DMS53 treated with DMSO at 0.1 percent for 48 hours (cell line): ENCODE measurements at regions not wholly inside any gene's neighbourhood (a gene's known extent, or its start where the extent isn't known, plus 50 kb on each side); places are given as distances from the start of the nearest gene placed in this dataset.
A peak's percentile ranks its signal among the peaks of the same experiment; 100 is the strongest.

Experiments used
- DNase-seq: peaks from one replicate; lab custom pipeline; 2025; ENCODE audit not compliant: unreplicated experiment; lab: John Stamatoyannopoulos, UW

GRCh38 chr12:92539976-92540781, 162.6 kb upstream of the PLEKHG7 start:
- peak; percentile 59 for DNase-seq

GRCh38 chr12:92539110-92539749, 163.6 kb upstream of the PLEKHG7 start:
- peak; percentile 63 for DNase-seq

DNA sequence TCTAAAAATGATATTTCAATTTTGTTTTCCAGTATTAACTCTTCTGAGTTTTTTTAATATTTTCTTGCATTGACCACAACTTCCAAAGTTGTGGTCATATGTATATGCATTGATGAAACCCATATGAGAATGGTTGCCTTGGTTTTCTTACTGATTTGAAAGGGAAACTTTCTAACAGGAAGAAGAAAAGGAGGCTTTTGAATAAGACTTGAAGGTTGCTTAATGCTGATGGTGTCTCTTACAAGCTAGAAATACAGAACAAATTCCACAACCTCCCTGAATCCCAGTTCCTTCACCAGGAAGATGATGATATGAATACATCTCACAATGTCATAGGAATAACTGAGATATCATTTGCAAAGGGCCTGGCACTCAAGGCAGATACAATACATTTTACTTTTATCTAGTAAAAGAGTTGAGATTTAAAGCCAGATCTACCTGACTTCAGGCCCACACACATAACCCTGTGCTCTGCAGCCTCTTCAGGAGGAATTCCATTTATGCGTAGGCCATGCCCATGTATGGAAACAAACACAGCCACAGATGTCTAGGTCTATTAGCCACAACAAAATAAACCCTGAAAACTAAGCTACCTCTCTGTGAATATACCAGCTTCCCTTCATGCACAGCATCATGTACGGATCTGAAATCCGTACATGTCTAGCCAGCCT, 165.4 kb upstream of the PLEKHG7 start:
- DNase-seq = no peak

DNA sequence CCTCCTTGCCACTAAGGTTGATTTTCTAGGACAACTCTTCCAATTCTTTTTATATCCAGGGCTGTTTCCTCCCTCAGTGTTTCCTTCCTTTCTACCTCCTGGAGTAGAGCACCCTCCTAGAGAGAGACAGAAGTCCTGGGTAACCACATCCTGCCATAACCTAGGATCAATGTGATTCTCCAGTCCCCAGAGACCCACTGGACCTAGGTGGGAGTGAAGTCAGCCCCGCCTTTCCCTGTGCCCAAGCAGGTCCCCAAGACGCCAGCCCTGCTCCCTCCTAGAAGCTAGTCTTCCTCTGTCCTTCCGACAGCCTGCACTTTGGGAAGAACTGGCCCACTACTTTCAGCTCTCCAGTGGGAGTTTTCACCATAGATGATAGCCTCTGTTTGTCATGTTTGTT, 166.8 kb upstream of the PLEKHG7 start:
- DNase-seq = no peak

- DNase-seq = no peak
Measured at GRCh38 chr12:92533280-92533890, 169.4 kb upstream of the PLEKHG7 start.

- no peak for DNase-seq
Measured at GRCh38 chr12:92530706-92531105, 172.1 kb upstream of the PLEKHG7 start.

DNA sequence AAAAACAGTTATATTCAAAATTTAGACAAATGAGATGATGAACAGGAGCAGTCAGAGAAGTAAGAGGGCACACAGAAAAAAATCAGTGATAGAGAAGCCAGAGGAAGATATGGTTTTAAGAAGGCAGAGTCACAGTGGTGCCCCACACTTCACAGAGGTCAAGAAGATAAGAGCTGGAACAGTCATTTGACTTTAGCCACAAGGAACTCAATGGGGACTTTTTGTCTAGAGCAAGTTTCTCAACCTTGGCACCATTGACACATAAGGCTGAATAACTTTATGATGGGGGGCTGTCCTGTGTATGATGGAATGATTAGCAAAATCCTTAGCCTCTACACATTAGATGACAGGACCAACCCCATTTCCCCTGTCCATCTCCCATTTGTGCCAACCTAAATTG, 172.8 kb upstream of the PLEKHG7 start:
- DNase-seq = no peak

GRCh38 chr12:92528586-92528985, 174.2 kb upstream of the PLEKHG7 start:
- DNase-seq = no peak

GRCh38 chr12:92528097-92528496, 174.7 kb upstream of the PLEKHG7 start:
- no peak for DNase-seq

GRCh38 chr12:92524489-92524888, 178.3 kb upstream of the PLEKHG7 start:
- no peak for DNase-seq

DNA sequence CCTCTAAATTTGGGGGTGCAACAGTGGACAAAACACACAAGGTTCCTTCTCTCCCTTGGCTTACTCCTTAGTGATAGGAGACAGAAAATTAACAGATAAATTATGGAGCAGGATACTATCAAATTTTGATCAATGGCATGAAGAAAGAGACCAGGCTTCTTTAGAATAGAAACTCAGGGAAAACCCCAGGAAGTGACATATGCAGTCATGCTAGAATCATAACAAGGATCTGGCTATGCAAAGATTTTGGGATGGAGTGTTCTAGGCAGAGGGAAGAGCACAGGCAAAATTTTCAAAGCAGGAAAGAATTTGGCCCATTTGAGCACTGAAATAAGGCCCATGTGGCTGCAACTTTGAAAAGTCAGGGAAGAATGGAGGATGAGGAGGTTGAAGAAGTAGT, 182.3 kb upstream of the PLEKHG7 start:
- no peak for DNase-seq

- DNase-seq = no peak
Measured at GRCh38 chr12:92519284-92519683, 183.5 kb upstream of the PLEKHG7 start.

- DNase-seq = no peak
Measured at GRCh38 chr12:92518071-92518470, 184.7 kb upstream of the PLEKHG7 start.

DNA sequence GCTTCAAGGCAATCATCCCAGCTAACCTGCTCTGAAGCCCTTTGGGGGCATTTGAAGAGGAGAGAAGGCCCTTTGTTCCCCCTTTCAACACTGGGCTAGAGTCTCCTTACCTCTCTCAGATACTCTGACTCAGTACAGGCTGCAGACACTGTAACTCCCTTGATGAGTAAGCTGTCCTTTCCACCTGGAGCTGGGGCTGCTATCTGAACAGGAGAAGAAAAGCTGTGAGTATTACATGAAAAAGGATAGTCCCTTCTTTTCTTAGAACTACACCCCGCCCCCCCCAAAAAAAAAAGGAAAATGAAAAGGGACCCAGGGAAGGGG, 186.6 kb upstream of the PLEKHG7 start:
- DNase-seq = no peak

DNA sequence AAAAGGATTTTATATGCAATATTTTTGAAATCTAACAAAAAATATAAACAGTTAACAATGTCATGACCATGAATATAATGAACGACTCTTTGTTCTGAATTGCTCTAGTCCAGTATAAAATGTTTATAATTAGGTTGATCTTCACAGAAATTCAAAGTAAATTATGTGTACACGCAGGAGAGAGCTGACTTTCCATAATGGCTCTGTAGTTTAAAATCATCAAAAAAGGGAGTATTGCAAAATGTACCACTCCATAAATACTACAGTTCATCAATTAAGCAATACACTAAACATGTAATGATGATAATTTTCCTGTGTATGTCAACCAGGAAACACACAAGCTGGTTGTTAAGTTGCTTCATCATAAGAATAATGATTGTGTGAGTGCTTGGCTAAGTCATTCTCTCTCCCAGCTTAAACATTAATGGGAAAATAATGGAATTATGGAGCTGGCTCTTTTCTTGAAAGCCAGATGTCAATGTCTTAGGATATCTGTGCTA, 189.5 kb upstream of the PLEKHG7 start:
- DNase-seq = no peak

DNA sequence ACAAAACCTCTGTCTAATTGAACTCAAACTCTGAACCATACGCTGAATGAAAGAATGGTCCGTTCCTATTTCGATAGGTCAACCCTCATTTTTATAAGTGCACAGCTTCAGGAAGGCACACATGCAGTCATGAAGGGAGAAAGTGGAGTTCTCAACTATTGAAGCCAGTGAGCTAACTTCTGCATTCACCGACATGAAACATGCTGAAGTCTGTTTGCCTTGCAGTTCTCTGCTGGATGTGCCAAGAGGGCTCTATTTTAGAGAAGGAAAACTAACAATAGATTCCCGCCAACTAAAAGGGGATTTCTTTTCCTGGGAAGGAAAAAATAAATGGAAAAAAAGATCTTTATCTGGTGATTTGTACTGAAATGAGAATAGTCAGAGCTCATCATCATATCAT, 191.0 kb upstream of the PLEKHG7 start:
- no peak for DNase-seq

- no peak for DNase-seq
Measured at GRCh38 chr12:92509156-92509738, 193.5 kb upstream of the PLEKHG7 start.

DNA sequence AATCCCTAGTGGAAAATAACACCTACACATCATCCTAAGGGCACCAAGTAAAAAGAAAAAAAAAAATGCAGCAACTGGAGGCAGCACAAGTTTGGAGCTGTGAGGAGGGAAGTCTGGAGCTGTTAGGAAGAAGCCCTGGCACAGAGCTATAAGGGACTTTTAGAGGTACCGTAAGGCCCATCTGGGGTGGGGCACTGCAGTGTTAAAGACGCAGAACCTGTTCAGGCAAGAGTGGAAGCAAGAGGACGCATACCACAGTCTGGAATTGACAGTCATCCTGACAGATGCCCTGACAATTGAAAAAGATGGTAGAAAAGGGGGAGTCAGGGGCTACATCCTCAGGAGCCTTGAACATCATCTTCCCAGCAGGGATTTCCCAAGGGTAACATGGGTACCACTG, 195.9 kb upstream of the PLEKHG7 start:
- no peak for DNase-seq

GRCh38 chr12:92506460-92506859, 196.3 kb upstream of the PLEKHG7 start:
- no peak for DNase-seq

GRCh38 chr12:92505254-92506231, 197.2 kb upstream of the PLEKHG7 start:
- no peak for DNase-seq
